Osteoblast (primary cell): ENCODE measurements at regions not wholly inside any gene's neighbourhood (a gene's known extent, or its start where the extent isn't known, plus 50 kb on each side); places are given as distances from the start of the nearest gene placed in this dataset.

ENCODE experiments used
- DNase-seq: peaks from one replicate; pipeline ENCODE4 v3.0.0; 2011; ENCODE audit warnings: low spot score, mixed read lengths; ENCODE audit not compliant: insufficient read length; ENCODE audit errors: missing footprints
- H2AFZ ChIP-seq: 2 replicates; pipeline ENCODE4 v1.6.0; 2011; ENCODE audit warnings: mild to moderate bottlenecking, low read length
- H3K27ac ChIP-seq: 2 replicates; pipeline ENCODE4 v1.5.1; 2011; ENCODE audit warnings: mild to moderate bottlenecking, low read depth, low read length, moderate library complexity
- H3K27me3 ChIP-seq: 2 replicates; pipeline ENCODE4 v1.6.0; 2012; ENCODE audit warnings: mild to moderate bottlenecking, control low read depth, inconsistent platforms, low read length, moderate library complexity; ENCODE audit not compliant: insufficient read depth
- H3K36me3 ChIP-seq: 2 replicates; pipeline ENCODE4 v1.5.1; 2011; ENCODE audit warnings: mild to moderate bottlenecking, low read length, control low read depth, moderate library complexity; ENCODE audit not compliant: insufficient read depth
- H3K4me1 ChIP-seq: 2 replicates; pipeline ENCODE4 v1.5.1; 2011; ENCODE audit warnings: mild to moderate bottlenecking, low read length, control low read depth, moderate library complexity; ENCODE audit not compliant: insufficient read depth
- H3K4me2 ChIP-seq: 2 replicates; pipeline ENCODE4 v1.6.0; 2011; ENCODE audit warnings: mild to moderate bottlenecking, low read length; ENCODE audit not compliant: insufficient read depth
- H3K4me3 ChIP-seq: fragments of 200-600 bp; sonication (generic); 3 replicates; pipeline ENCODE4 v1.5.1; 2012; ENCODE audit warnings: mild to moderate bottlenecking, low read length, inconsistent platforms; ENCODE audit not compliant: insufficient read depth
- H3K79me2 ChIP-seq: 2 replicates; pipeline ENCODE4 v1.6.0; 2012; ENCODE audit warnings: mild to moderate bottlenecking, low read length, control low read depth, inconsistent platforms; ENCODE audit not compliant: insufficient read depth
- H3K9me3 ChIP-seq: 2 replicates; pipeline ENCODE4 v1.5.1; 2011; ENCODE audit warnings: low read depth, low read length, control low read depth
- H4K20me1 ChIP-seq: 2 replicates; pipeline ENCODE4 v1.6.0; 2012; ENCODE audit warnings: mild to moderate bottlenecking, low read length, control low read depth; ENCODE audit not compliant: insufficient read depth
- CTCF ChIP-seq: IDR thresholded peaks from 2 replicates; pipeline ENCODE4 v1.5.1; 2011; ENCODE audit warnings: mild to moderate bottlenecking, low read depth, low read length, moderate library complexity; ENCODE audit errors: extremely low read depth

GRCh38 chr18:76232010-76232409 is 263.0 kb downstream of the ZNF516 start:
- H4K20me1 ChIP-seq, result no peaks in the 10 kb centered on the region
- no peak overlapping the region for H3K27ac ChIP-seq
- no peaks in the 10 kb centered on the region for H3K27me3 ChIP-seq
- no peak overlapping the region for H2AFZ ChIP-seq
- H3K36me3 ChIP-seq, result no peaks in the 10 kb centered on the region
- H3K4me1 ChIP-seq, result no peaks in the 10 kb centered on the region
- DNase-seq, result no peak
- TF ChIP-seq CTCF, result no peak
- H3K79me2 ChIP-seq, result no peaks in the 10 kb centered on the region
- H3K4me2 ChIP-seq, result no peak overlapping the region
- no peak overlapping the region for H3K4me3 ChIP-seq
- no peaks in the 10 kb centered on the region for H3K9me3 ChIP-seq

GRCh38 chr18:76231402-76231801 is 263.6 kb downstream of the ZNF516 start:
- no peak for TF ChIP-seq CTCF
- no peak overlapping the region for H3K4me3 ChIP-seq

GRCh38 chr18:76230791-76231190 is 264.3 kb downstream of the ZNF516 start:
- no peaks in the 10 kb centered on the region for H3K27me3 ChIP-seq
- TF ChIP-seq CTCF, result no peak
- no peak overlapping the region for H3K4me2 ChIP-seq
- no peaks in the 10 kb centered on the region for H3K4me1 ChIP-seq
- no peaks in the 10 kb centered on the region for H3K9me3 ChIP-seq
- H3K27ac ChIP-seq, result no peak overlapping the region
- H3K79me2 ChIP-seq, result no peaks in the 10 kb centered on the region
- H3K4me3 ChIP-seq, result no peak overlapping the region
- no peak for DNase-seq
- no peaks in the 10 kb centered on the region for H3K36me3 ChIP-seq
- H4K20me1 ChIP-seq, result no peaks in the 10 kb centered on the region
- H2AFZ ChIP-seq, result no peak overlapping the region

More at GRCh38 chr18:76231402-76231801, 263.6 kb downstream of the ZNF516 start:
- Histone ChIP-seq H3K27me3 (no peaks in the 10 kb centered on the region), H3K27ac (no peak overlapping the region), H3K36me3 (no peaks in the 10 kb centered on the region), H3K9me3 (no peaks in the 10 kb centered on the region), H4K20me1 (no peaks in the 10 kb centered on the region), H2AFZ (no peak overlapping the region), H3K79me2 (no peaks in the 10 kb centered on the region), H3K4me1 (no peaks in the 10 kb centered on the region), H3K4me2 (no peak overlapping the region)
- DNase-seq, result no peak

GRCh38 chr18:76228716-76229115 is 266.3 kb downstream of the ZNF516 start:
- Histone ChIP-seq H3K4me1 (no peaks in the 10 kb centered on the region), H3K4me3 (no peak overlapping the region), H3K36me3 (no peaks in the 10 kb centered on the region), H3K4me2 (no peak overlapping the region), H4K20me1 (no peaks in the 10 kb centered on the region), H3K9me3 (no peaks in the 10 kb centered on the region), H3K79me2 (no peaks in the 10 kb centered on the region), H2AFZ (no peak overlapping the region), H3K27me3 (no peaks in the 10 kb centered on the region), H3K27ac (no peak overlapping the region)
- no peak for DNase-seq
- no peak for TF ChIP-seq CTCF
